Cardiac muscle cell (in vitro differentiated cells and primary cell): ENCODE measurements at regions not wholly inside any gene's neighbourhood (a gene's known extent, or its start where the extent isn't known, plus 50 kb on each side); places are given as distances from the start of the nearest gene placed in this dataset.

ENCODE experiments used
- DNase-seq, 2 donors: peaks; one replicate each; pipeline versions ENCODE4 v3.0.0 to v3.0.0-alpha.2; 2010 to 2017; ENCODE audit warnings: low read depth in 1 of 2, low spot score in 1 of 2
- H3K27ac ChIP-seq: fragments of 200-600 bp; sonication (generic); 2 replicates; pipeline ENCODE4 v1.5.1; 2016
- H3K27me3 ChIP-seq: fragments of 200-600 bp; sonication (generic); 2 replicates; pipeline ENCODE4 v1.6.0; 2016; ENCODE audit warnings: control low read depth
- H3K36me3 ChIP-seq: fragments of 200-600 bp; sonication (generic); 2 replicates; pipeline ENCODE4 v1.5.1; 2016; ENCODE audit warnings: control low read depth
- H3K4me1 ChIP-seq: fragments of 200-600 bp; sonication (generic); 2 replicates; pipeline ENCODE4 v1.8.1; 2017; ENCODE audit warnings: low read depth, mild to moderate bottlenecking, mixed run types
- H3K4me3 ChIP-seq: fragments of 200-600 bp; sonication (generic); 2 replicates; pipeline ENCODE4 v1.5.1; 2016; ENCODE audit warnings: mild to moderate bottlenecking
- H3K9me3 ChIP-seq: fragments of 200-600 bp; sonication (generic); 2 replicates; pipeline ENCODE4 v1.5.1; 2017; ENCODE audit warnings: low read depth, mild to moderate bottlenecking, control low read depth
- CTCF ChIP-seq: IDR thresholded peaks from 2 replicates; pipeline ENCODE4 v1.5.1; 2012; ENCODE audit warnings: low read depth, mild to moderate bottlenecking, low read length

- no peak overlapping the region for H3K27ac ChIP-seq
- no peaks in the 10 kb centered on the region for H3K4me1 ChIP-seq
- no peaks in the 10 kb centered on the region for H3K27me3 ChIP-seq
- TF ChIP-seq CTCF = no peak
- H3K36me3 ChIP-seq = no peaks in the 10 kb centered on the region
- H3K9me3 ChIP-seq = no peaks in the 10 kb centered on the region
- H3K4me3 ChIP-seq = no peak overlapping the region
- DNase-seq = no peak
Observed at GRCh38 chr3:105101603-105102002, 265.1 kb upstream of the ALCAM start.

GRCh38 chr3:105103139-105103538, 263.6 kb upstream of the ALCAM start:
- H3K4me1 ChIP-seq = no peaks in the 10 kb centered on the region
- no peak for DNase-seq
- no peak overlapping the region for H3K27ac ChIP-seq
- H3K4me3 ChIP-seq = no peak overlapping the region
- H3K9me3 ChIP-seq = no peaks in the 10 kb centered on the region
- no peaks in the 10 kb centered on the region for H3K36me3 ChIP-seq
- H3K27me3 ChIP-seq = no peaks in the 10 kb centered on the region
- TF ChIP-seq CTCF = no peak

GRCh38 chr3:105108823-105109222, 257.9 kb upstream of the ALCAM start:
- DNase-seq = no peak
- Histone ChIP-seq H3K4me1 (no peaks in the 10 kb centered on the region), H3K9me3 (no peaks in the 10 kb centered on the region), H3K27ac (no peak overlapping the region), H3K36me3 (no peaks in the 10 kb centered on the region), H3K4me3 (no peak overlapping the region), H3K27me3 (no peaks in the 10 kb centered on the region)
- TF ChIP-seq CTCF = no peak

GRCh38 chr3:105118905-105119304, 247.8 kb upstream of the ALCAM start:
- Histone ChIP-seq H3K4me1 (no peaks in the 10 kb centered on the region), H3K27ac (no peak overlapping the region), H3K36me3 (no peaks in the 10 kb centered on the region), H3K4me3 (no peak overlapping the region), H3K27me3 (no peaks in the 10 kb centered on the region), H3K9me3 (no peaks in the 10 kb centered on the region)
- no peak for TF ChIP-seq CTCF
- peak in 1 of 2 donors; percentile 39 for DNase-seq

GRCh38 chr3:105119801-105120340, 246.8 kb upstream of the ALCAM start:
- Histone ChIP-seq H3K36me3 (no peaks in the 10 kb centered on the region), H3K27ac (no peak overlapping the region), H3K4me1 (no peaks in the 10 kb centered on the region), H3K4me3 (no peak overlapping the region), H3K27me3 (no peaks in the 10 kb centered on the region), H3K9me3 (no peaks in the 10 kb centered on the region)
- DNase-seq = no peak
- no peak for TF ChIP-seq CTCF

- no peak for DNase-seq
- Histone ChIP-seq H3K36me3 (no peaks in the 10 kb centered on the region), H3K27ac (no peak overlapping the region), H3K27me3 (no peaks in the 10 kb centered on the region), H3K9me3 (peaks cover 3% of the 10 kb centered on the region), H3K4me1 (no peaks in the 10 kb centered on the region), H3K4me3 (no peak overlapping the region)
- TF ChIP-seq CTCF = no peak
Observed at GRCh38 chr3:105130911-105131310, 235.8 kb upstream of the ALCAM start.
